WI38 (cell line): ENCODE measurements at regions not wholly inside any gene's neighbourhood (a gene's known extent, or its start where the extent isn't known, plus 50 kb on each side); places are given as distances from the start of the nearest gene placed in this dataset.

Experiments used
- H3K4me3 ChIP-seq: 2 replicates; pipeline ENCODE4 v1.5.1; 2011; ENCODE audit warnings: low read depth, mild to moderate bottlenecking, control low read depth, low read length
- CTCF ChIP-seq: IDR thresholded peaks from 2 replicates; pipeline ENCODE4 v1.5.1; 2012; ENCODE audit warnings: low read depth, mild to moderate bottlenecking, control low read depth, low read length

- no peak for TF ChIP-seq CTCF
- H3K4me3 ChIP-seq: no peak overlapping the region
These were observed 898.8 kb upstream of the NEGR1 start for GRCh38 chr1:73181190-73181540.

- no peak for TF ChIP-seq CTCF
- no peak overlapping the region for H3K4me3 ChIP-seq
These were observed 898.3 kb upstream of the NEGR1 start for GRCh38 chr1:73180397-73181189.

GRCh38 chr1:73176902-73177301 lies 894.6 kb upstream of the NEGR1 start:
- no peak overlapping the region for H3K4me3 ChIP-seq
- no peak for TF ChIP-seq CTCF

- no peak overlapping the region for H3K4me3 ChIP-seq
- no peak for TF ChIP-seq CTCF
These were observed 884.8 kb upstream of the NEGR1 start for GRCh38 chr1:73167009-73167657.

- H3K4me3 ChIP-seq: no peak overlapping the region
- TF ChIP-seq CTCF: no peak
These were observed 880.2 kb upstream of the NEGR1 start for GRCh38 chr1:73162564-73162963.

GRCh38 chr1:73161418-73161817 lies 879.1 kb upstream of the NEGR1 start:
- TF ChIP-seq CTCF: no peak
- H3K4me3 ChIP-seq: no peak overlapping the region

- TF ChIP-seq CTCF: no peak
- H3K4me3 ChIP-seq: no peak overlapping the region
These were observed 878.4 kb upstream of the NEGR1 start for GRCh38 chr1:73160759-73161158.
